ENCODE measurements at regions not wholly inside any gene's neighbourhood (a gene's known extent, or its start where the extent isn't known, plus 50 kb on each side); places are given as distances from the start of the nearest gene placed in this dataset.

DNA sequence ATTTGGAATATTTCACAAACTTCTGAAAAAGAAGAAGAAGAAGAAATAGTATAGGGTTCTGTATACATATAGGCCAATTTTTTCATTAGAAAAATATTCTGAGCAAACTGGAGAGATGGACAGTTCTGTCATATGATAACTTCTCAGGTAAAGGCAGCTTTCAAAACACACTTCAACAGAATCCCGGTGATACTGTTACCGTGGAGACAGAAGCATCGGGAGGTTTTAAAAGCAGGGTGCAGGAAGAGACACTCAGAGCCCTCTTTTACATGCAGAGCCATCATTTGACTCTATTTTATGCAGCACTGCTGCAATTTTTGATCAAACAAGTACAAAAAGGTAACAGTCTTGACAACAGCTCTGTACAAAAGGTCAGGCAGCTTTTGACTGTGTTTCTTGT is 1785.4 kb downstream of the LRRC4C start:
- TF ChIP-seq, protein P1, sequence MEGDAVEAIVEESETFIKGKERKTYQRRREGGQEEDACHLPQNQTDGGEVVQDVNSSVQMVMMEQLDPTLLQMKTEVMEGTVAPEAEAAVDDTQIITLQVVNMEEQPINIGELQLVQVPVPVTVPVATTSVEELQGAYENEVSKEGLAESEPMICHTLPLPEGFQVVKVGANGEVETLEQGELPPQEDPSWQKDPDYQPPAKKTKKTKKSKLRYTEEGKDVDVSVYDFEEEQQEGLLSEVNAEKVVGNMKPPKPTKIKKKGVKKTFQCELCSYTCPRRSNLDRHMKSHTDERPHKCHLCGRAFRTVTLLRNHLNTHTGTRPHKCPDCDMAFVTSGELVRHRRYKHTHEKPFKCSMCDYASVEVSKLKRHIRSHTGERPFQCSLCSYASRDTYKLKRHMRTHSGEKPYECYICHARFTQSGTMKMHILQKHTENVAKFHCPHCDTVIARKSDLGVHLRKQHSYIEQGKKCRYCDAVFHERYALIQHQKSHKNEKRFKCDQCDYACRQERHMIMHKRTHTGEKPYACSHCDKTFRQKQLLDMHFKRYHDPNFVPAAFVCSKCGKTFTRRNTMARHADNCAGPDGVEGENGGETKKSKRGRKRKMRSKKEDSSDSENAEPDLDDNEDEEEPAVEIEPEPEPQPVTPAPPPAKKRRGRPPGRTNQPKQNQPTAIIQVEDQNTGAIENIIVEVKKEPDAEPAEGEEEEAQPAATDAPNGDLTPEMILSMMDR (IDR thresholded peaks at IDR 0.05) = no peak
- TF ChIP-seq POLR2A (IDR thresholded peaks at IDR 0.05) = no peak

Data from lower leg skin (tissue), 3 donors.